Endothelial cell of umbilical vein (primary cell): ENCODE measurements at regions not wholly inside any gene's neighbourhood (a gene's known extent, or its start where the extent isn't known, plus 50 kb on each side); places are given as distances from the start of the nearest gene placed in this dataset.
"Not testable (repeated sequence)": the region's sequence is repeated elsewhere in the genome, so short reads cannot be mapped to it uniquely, and the experiment has no call there.

ENCODE experiments used
- BruUV-seq: library from RNA; stranded (reverse); fragments of 400-500 nt; replicated peaks from 2 replicates; lab custom pipeline; 2021; lab: Mats Ljungman, UMichigan
- CTCF ChIA-PET: fragments of 300-600, 350-600 bp; sonication (Branson Sonifier 250); formaldehyde crosslinking; loops from one replicate; lab custom pipeline; 2021; ENCODE audit warnings: antibody characterized with exemption, inconsistent platforms; lab: Charles Lee
- POLR2A ChIA-PET: fragments of 300-600, 350-600 bp; sonication (Branson Sonifier 250); formaldehyde crosslinking; loops from one replicate; lab custom pipeline; 2021; ENCODE audit warnings: antibody characterized with exemption, inconsistent platforms; lab: Charles Lee
- DNase-seq: peaks from one replicate; pipeline ENCODE4 v3.0.0-alpha.2; 2011; ENCODE audit warnings: low read depth, low spot score
- FAIRE-seq: peaks from 2 replicates; lab custom pipeline; 2011; peaks lifted over from hg19 to GRCh38; lab: Jason Lieb, UNC
- H2AFZ ChIP-seq: 2 replicates; pipeline ENCODE4 v1.6.0; 2012; ENCODE audit warnings: low read depth, low read length, control low read depth, inconsistent platforms
- H3K27ac ChIP-seq: 2 replicates; pipeline ENCODE4 v1.5.1; 2011; ENCODE audit warnings: low read depth, mild to moderate bottlenecking, control low read depth, low read length, moderate library complexity; ENCODE audit not compliant: insufficient read depth
- H3K27me3 ChIP-seq, 2 experiments: 2 replicates each; pipeline versions ENCODE4 v1.6.0 to v1.6.1; 2011; ENCODE audit warnings: low read length in 2 of 2, mixed read lengths in 1 of 2; ENCODE audit not compliant: control insufficient read depth in 2 of 2, insufficient read depth in 2 of 2
- H3K36me3 ChIP-seq, 2 experiments: 2 replicates in 1 of 2; 3 replicates in 1 of 2; pipeline ENCODE4 v1.5.1; 2011; ENCODE audit warnings: low read length in 2 of 2, mild to moderate bottlenecking in 1 of 2, moderate library complexity in 1 of 2; ENCODE audit not compliant: control insufficient read depth in 2 of 2, insufficient read depth in 2 of 2; ENCODE audit errors: extremely low read depth in 1 of 2
- H3K4me1 ChIP-seq: 3 replicates; pipeline ENCODE4 v1.5.1; 2011; ENCODE audit warnings: mild to moderate bottlenecking, low read length; ENCODE audit not compliant: control insufficient read depth, insufficient read depth; ENCODE audit errors: extremely low read depth
- H3K4me2 ChIP-seq: 2 replicates; pipeline ENCODE4 v1.6.1; 2011; ENCODE audit warnings: low read length, control low read depth, mixed read lengths; ENCODE audit not compliant: insufficient read depth
- H3K4me3 ChIP-seq, 3 experiments: fragments of 200-600 bp in 1 of 3; sonication (generic), shearing (Covaris generic) in 1 of 3; replicated peaks in 1 of 3; 2 replicates each; pipeline ENCODE4 v1.5.1; 2011 to 2016; ENCODE audit warnings: control low read depth in 3 of 3, low read length in 3 of 3, mild to moderate bottlenecking in 2 of 3, inconsistent platforms in 1 of 3, low read depth in 1 of 3, moderate library complexity in 1 of 3; ENCODE audit not compliant: insufficient read depth in 1 of 3
- H3K79me2 ChIP-seq: 2 replicates; pipeline ENCODE4 v1.6.0; 2012; ENCODE audit warnings: low read length, inconsistent platforms; ENCODE audit not compliant: control insufficient read depth, insufficient read depth
- H3K9ac ChIP-seq: replicated peaks from 2 replicates; pipeline ENCODE3; 2011; ENCODE audit warnings: low read length, control low read depth; ENCODE audit not compliant: insufficient read depth; ENCODE audit errors: extremely low read depth
- H3K9me1 ChIP-seq: replicated peaks from 3 replicates; pipeline ENCODE4 v1.6.0; 2011; ENCODE audit warnings: mild to moderate bottlenecking, low read length; ENCODE audit not compliant: control insufficient read depth, insufficient read depth; ENCODE audit errors: extremely low read depth
- H3K9me3 ChIP-seq: replicated peaks from 2 replicates; pipeline ENCODE4 v1.5.1; 2012; ENCODE audit warnings: low read length, inconsistent platforms; ENCODE audit not compliant: control insufficient read depth, insufficient read depth
- H4K20me1 ChIP-seq: replicated peaks from 2 replicates; pipeline ENCODE3; 2011; ENCODE audit warnings: mild to moderate bottlenecking, low read length; ENCODE audit not compliant: control insufficient read depth, insufficient read depth; ENCODE audit errors: extremely low read depth
- MYC ChIP-seq: IDR thresholded peaks from one replicate; pipeline ENCODE4 v1.6.1; 2011; ENCODE audit warnings: mild to moderate bottlenecking, low read depth, low read length
- dilution Hi-C: fragments of 300-500 bp; cut with MboI; formaldehyde crosslinking; loops from one replicate; pipeline ENCODE4 v1.15.0; 2019; ENCODE audit warnings: low sequenced_read_pairs; ENCODE audit not compliant: extremely low pct_ligation_motif_present
- intact Hi-C: fragments of 100-400 bp; cut with micrococcal nuclease; formaldehyde crosslinking; loops from one replicate; pipeline ENCODE4 v1.10.0; 2022

GRCh38 chr12:95386051-95386450 lies 87.9 kb upstream of the METAP2 start:
- no peaks in the 10 kb centered on the region for H3K79me2 ChIP-seq
- H3K4me1 ChIP-seq = no peaks in the 10 kb centered on the region
- ChIA-PET CTCF (interaction anchor here (1.5 kb wide), 2 partner anchors 18 to 26 kb away, joined by 3 to 5 read pairs; no protein-coding TSS in a partner anchor), POLR2A (no interaction called here)
- no peak overlapping the region for H2AFZ ChIP-seq
- no peaks in the 10 kb centered on the region for H3K36me3 ChIP-seq
- H3K9ac ChIP-seq = no peak overlapping the region
- H4K20me1 ChIP-seq = no peaks in the 10 kb centered on the region
- H3K27me3 ChIP-seq = peaks cover 0 to 3% of the 10 kb centered on the region in 2 experiments
- no peak for FAIRE-seq
- intact Hi-C loops (no loop called here), dilution Hi-C loops (no loop called here)
- no peak overlapping the region for H3K27ac ChIP-seq
- H3K9me1 ChIP-seq = no peaks in the 10 kb centered on the region
- no peak for DNase-seq
- no TSS peak for BruUV-seq
- no peak overlapping the region for H3K4me3 ChIP-seq
- no peak for TF ChIP-seq MYC
- no peaks in the 10 kb centered on the region for H3K9me3 ChIP-seq
- H3K4me2 ChIP-seq = no peak overlapping the region

GRCh38 chr12:95388260-95388659 lies 85.7 kb upstream of the METAP2 start:
- H3K4me1 ChIP-seq, POLR2A ChIA-PET, H4K20me1 ChIP-seq, H2AFZ ChIP-seq, BruUV-seq, H3K36me3 ChIP-seq, dilution Hi-C loops, CTCF ChIA-PET, H3K9ac ChIP-seq, H3K9me1 ChIP-seq, H3K27ac ChIP-seq, DNase-seq, intact Hi-C loops, H3K27me3 ChIP-seq, FAIRE-seq, H3K4me3 ChIP-seq, H3K79me2 ChIP-seq, H3K4me2 ChIP-seq, H3K9me3 ChIP-seq: not testable (repeated sequence)
